ACHN (cell line): ENCODE measurements at regions not wholly inside any gene's neighbourhood (a gene's known extent, or its start where the extent isn't known, plus 50 kb on each side); places are given as distances from the start of the nearest gene placed in this dataset.

Source experiments
- DNase-seq: peaks from one replicate; pipeline ENCODE4 v3.0.0-alpha.2; 2015
- in situ Hi-C: cut with HindIII; loops from 2 replicates; pipeline ENCODE4 v1.10.0; 2017; ENCODE audit warnings: low sequenced_read_pairs, low pct_ligation_motif_present, low pct_unique_long_range_greater_than_20kb

- in situ Hi-C loops: no loop called here
- no peak for DNase-seq
These were observed 484.1 kb downstream of the IGSF11 start for GRCh38 chr3:118550556-118550955.

GRCh38 chr3:118554148-118554838 is 480.4 kb downstream of the IGSF11 start:
- in situ Hi-C loops: no loop called here
- DNase-seq: no peak

DNA sequence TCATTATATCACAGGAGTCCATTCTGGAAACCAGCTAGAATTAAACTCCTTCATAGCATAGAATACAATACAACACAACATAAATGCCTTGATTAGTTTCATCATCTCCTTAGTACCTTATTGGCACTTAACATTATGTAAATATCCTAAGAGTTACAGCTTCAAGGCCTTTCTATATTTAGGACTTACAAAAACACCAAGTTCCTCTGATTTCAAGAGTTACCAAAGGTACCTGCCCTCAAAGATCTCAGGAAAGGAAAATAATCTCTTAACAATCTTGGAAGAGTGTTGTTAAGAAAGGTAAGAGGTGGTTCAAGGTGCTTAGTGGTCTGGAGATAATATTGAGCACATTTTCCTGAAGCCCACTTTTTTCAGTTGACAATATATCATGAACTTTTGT is 477.7 kb downstream of the IGSF11 start:
- in situ Hi-C loops: no loop called here
- DNase-seq: no peak

DNA sequence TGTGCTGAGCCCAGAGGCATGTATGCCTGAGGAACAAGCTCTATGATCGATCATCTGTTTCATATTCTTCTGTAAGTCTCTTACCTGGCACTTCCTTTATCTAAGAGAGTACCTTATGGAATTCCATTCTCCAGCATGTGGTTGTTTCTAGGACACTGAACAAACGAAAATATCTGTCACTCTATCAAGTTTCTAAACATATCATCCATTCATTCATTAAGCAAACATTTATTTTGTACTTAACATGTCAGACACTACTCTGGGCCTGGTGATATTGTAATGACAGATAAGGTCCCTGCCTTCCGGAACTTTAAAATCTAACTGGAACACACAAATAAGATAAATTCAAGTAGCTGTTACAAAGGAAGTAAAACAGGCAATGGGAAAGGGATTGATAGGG is 477.1 kb downstream of the IGSF11 start:
- in situ Hi-C loops: no loop called here
- DNase-seq: no peak

DNA sequence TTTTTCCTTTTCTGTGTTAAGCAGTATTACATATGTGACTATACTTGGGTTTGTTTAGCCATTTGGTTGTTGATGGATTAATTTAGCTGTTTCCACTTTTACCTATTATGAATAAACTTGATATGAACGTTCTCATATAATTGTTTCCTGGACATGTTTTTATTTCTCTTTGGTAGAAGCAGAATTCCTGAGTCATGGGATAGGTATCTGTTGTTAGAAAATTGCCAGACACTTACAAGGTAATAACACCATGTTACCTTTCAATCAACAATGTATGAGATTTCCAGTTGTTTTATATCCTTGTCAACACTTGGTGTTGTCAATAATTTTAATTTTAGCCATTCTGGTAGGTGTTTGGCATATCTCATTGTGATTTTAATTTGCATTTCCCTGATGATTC is 475.4 kb downstream of the IGSF11 start:
- in situ Hi-C loops: no loop called here
- DNase-seq: no peak

- in situ Hi-C loops: no loop called here
- no peak for DNase-seq
These were observed 469.8 kb downstream of the IGSF11 start for GRCh38 chr3:118564800-118565199.

DNA sequence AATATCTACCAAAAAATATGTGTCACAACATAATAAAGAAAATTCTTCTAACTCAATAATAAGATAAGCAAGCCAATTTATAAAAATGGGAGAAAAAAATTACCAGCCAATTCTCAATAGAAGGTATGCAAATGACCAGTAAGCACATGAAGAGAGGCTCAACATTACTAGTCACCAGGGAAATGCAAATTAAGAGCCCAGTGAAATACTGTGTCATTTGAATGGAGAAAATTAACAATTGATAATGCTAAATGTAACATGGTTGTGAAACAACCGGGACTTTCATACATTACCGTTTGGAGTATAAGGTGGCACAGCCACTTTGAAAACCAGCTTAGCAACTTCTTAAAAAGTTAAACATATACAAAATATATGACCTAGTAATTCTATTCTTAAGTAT is 460.7 kb downstream of the IGSF11 start:
- in situ Hi-C loops: no loop called here
- no peak for DNase-seq

DNA sequence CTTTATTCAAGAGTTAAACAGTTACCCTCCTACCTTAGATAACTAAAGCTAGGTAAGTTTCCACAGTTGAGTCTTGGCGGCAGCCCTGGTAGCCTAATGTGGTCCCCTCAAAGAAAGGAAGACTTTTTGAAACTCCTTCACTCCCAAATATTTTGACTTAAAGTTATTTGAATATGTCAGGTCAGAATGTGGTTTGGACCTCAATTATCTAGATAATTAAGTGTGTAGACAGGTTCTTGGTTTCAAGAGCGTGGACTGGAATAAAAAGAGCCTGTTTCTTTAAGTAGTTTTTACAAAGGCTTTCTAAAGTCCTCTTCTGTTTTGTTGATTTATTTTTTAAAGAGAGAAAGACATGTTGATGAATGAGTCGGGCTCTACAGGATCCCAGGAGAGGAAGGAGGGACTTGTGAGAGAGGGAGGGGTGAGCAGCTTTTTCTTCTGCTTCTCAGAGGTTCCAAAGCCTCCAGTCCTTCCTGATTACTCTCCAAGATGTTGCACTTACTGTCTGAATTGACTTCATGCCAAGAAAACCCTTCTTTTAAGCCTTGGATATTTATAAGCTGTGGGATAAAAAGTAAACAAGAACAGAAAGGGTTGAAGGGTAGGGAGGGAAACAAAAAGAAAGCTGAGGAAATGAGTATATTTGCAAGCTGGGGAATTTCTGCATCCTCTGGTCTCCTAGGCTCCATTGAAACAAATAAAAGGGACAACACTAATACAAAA is 457.4 kb downstream of the IGSF11 start:
- DNase-seq: no peak
- in situ Hi-C loops: no loop called here

GRCh38 chr3:118578559-118578958 is 456.1 kb downstream of the IGSF11 start:
- in situ Hi-C loops: no loop called here
- DNase-seq: no peak

DNA sequence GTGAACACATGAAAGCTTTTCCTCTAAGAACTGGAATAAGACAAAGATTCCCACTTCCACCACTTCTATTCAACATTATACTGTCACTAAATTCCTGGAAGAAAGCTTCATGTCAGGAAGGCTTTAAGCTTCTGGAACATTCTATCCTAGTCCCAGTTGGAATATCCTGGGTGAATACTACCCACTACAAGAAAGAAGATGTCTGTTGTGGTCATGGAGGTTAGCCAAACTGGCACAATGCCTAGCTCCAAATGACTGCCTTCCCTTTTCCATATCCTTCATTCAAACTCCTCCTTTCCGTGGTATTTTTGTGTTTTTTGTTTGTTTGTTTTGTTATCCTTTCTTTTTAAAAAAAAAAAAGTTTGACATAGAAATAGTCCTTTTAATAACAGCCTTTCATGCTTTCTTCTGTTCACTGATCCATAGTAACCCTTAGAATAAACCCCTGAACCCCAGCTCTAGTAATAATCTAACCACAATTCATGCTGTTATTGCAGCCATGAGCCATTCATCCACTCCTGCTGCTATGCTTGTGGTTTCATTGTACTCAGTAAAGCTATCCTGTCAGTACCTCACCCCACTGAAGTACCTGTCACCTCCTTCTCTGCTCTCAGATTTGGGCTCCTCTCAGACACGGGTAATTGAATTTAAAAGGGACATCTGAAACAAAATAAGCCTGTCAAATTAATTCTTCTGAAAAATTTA is 447.5 kb downstream of the IGSF11 start:
- in situ Hi-C loops: no loop called here
- DNase-seq: no peak

DNA sequence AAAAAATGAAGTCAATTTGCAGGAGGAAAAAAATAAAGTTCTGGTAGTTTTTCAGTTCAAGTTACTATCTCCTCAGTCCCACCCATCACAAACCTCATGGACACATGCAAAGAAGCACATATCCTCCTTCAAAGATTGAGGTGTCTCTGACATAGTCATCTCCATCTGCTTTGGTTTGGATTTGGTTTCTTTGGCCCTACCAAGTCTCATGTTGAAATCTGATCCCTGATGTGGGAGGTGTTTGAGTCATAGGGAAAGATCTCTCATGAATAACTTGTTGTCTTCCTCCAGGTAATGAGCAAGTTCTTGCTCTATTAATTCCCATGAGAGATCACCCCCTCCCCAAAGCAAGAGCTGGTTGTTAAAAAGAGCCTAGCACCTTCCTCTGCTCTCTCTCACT is 446.8 kb downstream of the IGSF11 start:
- in situ Hi-C loops: no loop called here

GRCh38 chr3:118593277-118593670 is 441.4 kb downstream of the IGSF11 start:
- in situ Hi-C loops: no loop called here
- no peak for DNase-seq

More for the DNA sequence above, 446.8 kb downstream of the IGSF11 start:
- no peak for DNase-seq

DNA sequence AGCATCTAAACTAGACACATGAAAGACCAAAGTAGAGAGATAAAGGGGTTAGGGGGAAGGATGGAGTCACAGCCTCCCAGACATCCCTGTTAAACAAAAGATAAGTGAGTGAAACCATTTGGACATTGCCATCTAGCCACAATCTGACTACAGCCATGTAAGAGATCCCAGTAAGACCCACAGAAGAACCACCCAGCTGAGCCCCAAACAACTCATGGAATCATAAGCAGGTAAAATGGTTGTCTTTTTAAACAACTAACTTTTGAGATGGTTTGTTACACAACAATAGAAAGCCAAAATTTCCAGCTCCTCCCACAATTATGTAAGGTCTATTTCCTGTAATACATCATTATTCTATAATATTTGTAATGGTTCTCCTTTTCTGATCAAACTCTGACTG is 437.5 kb downstream of the IGSF11 start:
- in situ Hi-C loops: no loop called here
- no peak for DNase-seq

GRCh38 chr3:118607915-118608820 is 426.5 kb downstream of the IGSF11 start:
- in situ Hi-C loops: no loop called here
- DNase-seq: no peak

GRCh38 chr3:118618247-118619040 is 416.2 kb downstream of the IGSF11 start:
- no peak for DNase-seq
- in situ Hi-C loops: no loop called here

- in situ Hi-C loops: no loop called here
These were observed 408.2 kb downstream of the IGSF11 start for GRCh38 chr3:118626453-118626852.

GRCh38 chr3:118628704-118629341 is 405.8 kb downstream of the IGSF11 start:
- in situ Hi-C loops: no loop called here
- DNase-seq: peak; percentile 60

More at GRCh38 chr3:118626453-118626852, 408.2 kb downstream of the IGSF11 start:
- DNase-seq: no peak
